ENCODE measurements at regions not wholly inside any gene's neighbourhood (a gene's known extent, or its start where the extent isn't known, plus 50 kb on each side); places are given as distances from the start of the nearest gene placed in this dataset.

GRCh38 chr5:58211441-58211840, 248.4 kb downstream of the PLK2 start:
- Histone ChIP-seq H3K56ac (replicated peaks; ENCODE audit: insufficient read length, low read depth, low read length) (no peak overlapping the region), H3K23me2 (ENCODE audit: low read depth, low read length) (no peaks in the 10 kb centered on the region), H4K91ac (replicated peaks; ENCODE audit: insufficient read length, low read length) (no peak overlapping the region), H3K27ac (ENCODE audit: low read depth, low read length) (no peak overlapping the region), H4K20me1 (replicated peaks in 1 of 2; ENCODE audit: control insufficient read depth in 1 of 2, insufficient read depth in 2 of 2, low read length in 2 of 2) (no peaks in the 10 kb centered on the region), H3K79me1 (ENCODE audit: low read depth, low read length) (no peaks in the 10 kb centered on the region), H2BK5ac (ENCODE audit: low read depth, low read length) (no peak overlapping the region), H4K5ac (ENCODE audit: insufficient read length, low read depth, low read length) (no peak overlapping the region), H4K8ac (ENCODE audit: extremely low read depth, insufficient read depth, low read length) (no peak overlapping the region), H2BK20ac (ENCODE audit: low read length) (no peak overlapping the region), H3K4me3 (ENCODE audit: extremely low read depth in 1 of 4, insufficient read depth in 2 of 4, low read depth in 3 of 4, low read length in 4 of 4) (no peak overlapping the region), H2AFZ (ENCODE audit: low read length) (no peak overlapping the region), H3K9ac (replicated peaks in 1 of 4; ENCODE audit: extremely low read depth in 1 of 4, low read depth in 3 of 4, low read length in 3 of 4) (no peak overlapping the region), H3K9me3 (ENCODE audit: insufficient read depth in 2 of 2, low read depth in 1 of 2, low read length in 1 of 2) (peaks cover 11 to 15% of the 10 kb centered on the region in 2 experiments), H3K23ac (ENCODE audit: insufficient read length) (no peak overlapping the region), H3K79me2 (ENCODE audit: control insufficient read depth in 1 of 2, insufficient read depth in 2 of 2, low read length in 2 of 2) (no peaks in the 10 kb centered on the region), H3K27me3 (replicated peaks in 1 of 4; ENCODE audit: control insufficient read depth in 3 of 4, extremely low read depth in 1 of 4, insufficient read depth in 3 of 4, low read length in 3 of 4) (no peaks in the 10 kb centered on the region), H2BK120ac (replicated peaks; ENCODE audit: low read depth, low read length) (no peak overlapping the region), H3K4me2 (ENCODE audit: insufficient read depth in 1 of 2, low read depth in 2 of 2, low read length in 2 of 2) (no peak overlapping the region), H2BK15ac (ENCODE audit: low read length) (no peak overlapping the region), H3K4me1 (replicated peaks in 1 of 4; ENCODE audit: control insufficient read depth in 3 of 4, insufficient read depth in 4 of 4, low read length in 3 of 4) (no peaks in the 10 kb centered on the region), H2AK5ac (ENCODE audit: low read depth, low read length) (no peak overlapping the region), H3K4ac (replicated peaks; ENCODE audit: insufficient read length, low read depth, low read length) (no peak overlapping the region), H3K36me3 (ENCODE audit: control insufficient read depth in 2 of 4, insufficient read depth in 4 of 4, low read length in 3 of 4) (peaks cover 0 to 3% (median 0%) of the 10 kb centered on the region in 4 experiments; a peak in 1 of 8 replicates), H3K18ac (ENCODE audit: extremely low read depth, low read length) (no peak overlapping the region), H3K14ac (ENCODE audit: insufficient read length) (no peak overlapping the region), H2BK12ac (ENCODE audit: low read depth, low read length) (no peak overlapping the region)
- CTCF ChIA-PET (ENCODE audit: partially characterized antibody) = interaction anchor here (0.6 kb wide), 1 partner anchor 568 kb away, joined by 3 read pairs; no protein-coding TSS in a partner anchor
- POLR2A ChIA-PET (ENCODE audit: partially characterized antibody) = no interaction called here
- DNase-seq (ENCODE audit: low read depth in 1 of 2, low spot score in 2 of 2) = no peak
- 96% methylated on average over 1 of the region's 1 CpG; no CpG with 5 or more reads in 1 of the 2 experiments for WGBS, 2 experiments (ENCODE audit: extremely low coverage in 1 of 2, insufficient coverage in 1 of 2, insufficient read length in 1 of 2, insufficient replicate concordance in 2 of 2, low coverage in 1 of 2, low lambda C conversion rate in 2 of 2, missing lambda C conversion rate in 1 of 2)
- FAIRE-seq = no peak
- TF ChIP-seq ZNF274 (IDR thresholded peaks at IDR 0.05; ENCODE audit: borderline replicate concordance, extremely low read depth, low read length) (no peak), NRF1 (IDR thresholded peaks at IDR 0.05; ENCODE audit: low read depth, low read length) (no peak), RNF2 (IDR thresholded peaks at IDR 0.05; ENCODE audit: borderline replicate concordance, low read depth, low read length, missing control alignments, poor library complexity, severe bottlenecking) (no peak), TCF12 (IDR thresholded peaks at IDR 0.05; ENCODE audit: low read depth, low read length) (no peak), GABPA (IDR thresholded peaks at IDR 0.05; ENCODE audit: borderline replicate concordance, insufficient read depth, low read length) (no peak), YY1 (IDR thresholded peaks at IDR 0.05; ENCODE audit: low read depth, low read length) (no peak), EGR1 (IDR thresholded peaks at IDR 0.05; ENCODE audit: borderline replicate concordance, low read depth, low read length) (no peak), CTCF (IDR thresholded peaks at IDR 0.05; ENCODE audit: control extremely low read depth in 1 of 3, insufficient read depth in 1 of 3, low read depth in 1 of 3, low read length in 3 of 3) (no peak), SRF (IDR thresholded peaks at IDR 0.05; ENCODE audit: low read depth, low read length) (no peak), TBP (IDR thresholded peaks at IDR 0.05; ENCODE audit: low read depth, low read length) (no peak), EP300 (IDR thresholded peaks at IDR 0.05; ENCODE audit: borderline replicate concordance in 1 of 2, low read depth in 2 of 2, low read length in 2 of 2) (no peak), NANOG (IDR thresholded peaks at IDR 0.05; ENCODE audit: insufficient read depth, low read depth, low read length, poor library complexity, severe bottlenecking) (no peak)

Data from H1 (cell line).